T1000 (cell line): ENCODE measurements at regions not wholly inside any gene's neighbourhood (a gene's known extent, or its start where the extent isn't known, plus 50 kb on each side); places are given as distances from the start of the nearest gene placed in this dataset.

Experiments used
- DNase-seq: peaks from one replicate; lab custom pipeline; 2025; ENCODE audit warnings: mixed read lengths; lab: John Stamatoyannopoulos, UW

- DNase-seq: no peak
Observed at GRCh38 chr12:46910830-46911229, 85.0 kb upstream of the SLC38A4 start.

DNA sequence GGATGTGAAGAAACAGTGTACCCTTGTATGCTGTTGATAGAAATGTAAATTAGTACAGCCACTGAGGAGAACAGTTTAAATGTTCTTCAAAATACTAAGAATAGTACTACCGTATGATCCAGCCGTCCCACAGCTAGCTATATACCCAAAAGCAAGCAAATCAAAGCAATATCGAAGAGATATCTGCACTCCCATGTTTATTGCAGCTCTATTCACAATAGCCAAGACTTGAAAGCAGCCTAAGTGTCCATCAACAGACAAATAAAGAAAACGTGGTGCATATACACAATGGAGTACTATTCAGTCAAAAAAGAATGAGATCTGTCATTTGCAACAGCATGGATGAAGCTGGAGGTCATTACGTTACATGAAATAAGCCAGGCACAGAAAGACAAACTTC lies 88.5 kb upstream of the SLC38A4 start:
- DNase-seq: no peak

DNA sequence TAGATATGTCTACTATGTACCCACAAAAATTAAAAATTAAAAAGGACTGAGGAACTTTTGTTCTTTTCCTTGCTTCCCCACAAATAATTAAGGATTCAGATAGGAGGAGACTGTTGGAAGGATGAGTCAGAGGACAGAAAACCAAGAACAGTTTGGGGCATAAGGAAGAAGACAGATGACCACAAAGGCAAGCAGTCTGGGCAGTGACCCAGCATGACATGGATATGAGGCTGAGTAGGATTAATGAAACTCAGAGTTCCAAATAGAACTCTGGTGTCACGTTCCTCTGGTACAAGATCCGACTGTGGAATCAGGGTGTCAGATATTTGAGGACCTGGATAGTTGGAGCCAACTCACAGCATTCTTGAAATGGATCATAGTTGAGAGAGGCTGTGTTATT lies 89.3 kb upstream of the SLC38A4 start:
- peak; percentile 43 for DNase-seq

GRCh38 chr12:46915836-46916235 lies 90.0 kb upstream of the SLC38A4 start:
- no peak for DNase-seq

GRCh38 chr12:46916796-46917419 lies 91.1 kb upstream of the SLC38A4 start:
- no peak for DNase-seq

- DNase-seq: no peak
Observed at GRCh38 chr12:46917821-46918220, 92.0 kb upstream of the SLC38A4 start.

GRCh38 chr12:46918631-46919030 lies 92.8 kb upstream of the SLC38A4 start:
- DNase-seq: no peak

DNA sequence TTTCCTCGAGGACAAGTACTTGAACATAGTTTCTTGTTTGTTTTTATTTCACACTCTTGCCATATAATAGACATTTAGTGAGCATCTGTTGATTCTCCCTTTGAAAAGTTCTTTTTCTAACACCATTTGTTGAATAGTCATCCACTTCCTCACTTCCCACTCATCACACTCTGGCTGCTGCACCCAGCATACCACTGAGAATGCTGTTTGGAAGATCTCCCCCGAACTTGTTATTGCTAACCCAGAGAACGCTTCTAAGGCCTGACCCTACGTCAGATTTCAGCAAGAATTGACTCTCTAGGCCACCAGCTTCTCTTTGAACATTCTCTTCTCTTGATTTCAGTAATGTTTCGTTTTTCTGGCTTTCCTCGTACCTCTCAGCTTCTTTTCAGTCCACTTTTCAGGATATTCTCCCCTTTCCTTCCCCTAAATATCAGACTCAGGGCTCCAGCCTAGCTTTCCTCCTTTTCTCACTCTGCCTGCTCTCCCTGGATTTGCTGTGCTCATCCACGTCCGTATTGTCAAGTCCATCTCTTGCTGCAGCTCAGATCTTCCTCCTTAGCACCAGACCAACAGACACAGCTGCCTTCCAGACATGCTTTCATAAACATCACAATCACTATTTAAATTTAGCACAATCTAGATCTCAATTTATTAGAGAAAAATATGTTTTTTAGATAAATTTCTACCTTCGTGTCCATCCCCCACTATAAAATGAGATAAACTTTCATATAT lies 94.0 kb upstream of the SLC38A4 start:
- no peak for DNase-seq

GRCh38 chr12:46920499-46920898 lies 94.7 kb upstream of the SLC38A4 start:
- no peak for DNase-seq

GRCh38 chr12:46921048-46921763 lies 95.4 kb upstream of the SLC38A4 start:
- DNase-seq: no peak

DNA sequence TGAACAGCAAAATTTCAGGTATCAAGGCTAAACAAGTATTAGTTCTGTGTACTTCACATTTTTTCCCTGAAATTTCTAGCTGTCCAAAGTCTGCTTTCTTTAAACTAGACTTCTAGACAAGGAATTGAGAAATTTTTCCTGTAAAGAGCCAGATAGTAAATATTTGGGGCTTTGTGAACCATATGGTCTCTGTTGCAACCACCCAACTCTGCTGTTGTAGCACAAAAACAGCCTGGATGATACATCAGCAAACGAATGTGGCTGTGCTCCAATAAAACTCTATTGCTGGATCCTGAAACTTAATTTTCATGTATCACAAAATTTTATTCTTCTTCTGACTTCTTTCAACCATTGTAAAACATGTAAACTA lies 96.0 kb upstream of the SLC38A4 start:
- DNase-seq: no peak

GRCh38 chr12:46926526-46926925 lies 100.7 kb upstream of the SLC38A4 start:
- no peak for DNase-seq

DNA sequence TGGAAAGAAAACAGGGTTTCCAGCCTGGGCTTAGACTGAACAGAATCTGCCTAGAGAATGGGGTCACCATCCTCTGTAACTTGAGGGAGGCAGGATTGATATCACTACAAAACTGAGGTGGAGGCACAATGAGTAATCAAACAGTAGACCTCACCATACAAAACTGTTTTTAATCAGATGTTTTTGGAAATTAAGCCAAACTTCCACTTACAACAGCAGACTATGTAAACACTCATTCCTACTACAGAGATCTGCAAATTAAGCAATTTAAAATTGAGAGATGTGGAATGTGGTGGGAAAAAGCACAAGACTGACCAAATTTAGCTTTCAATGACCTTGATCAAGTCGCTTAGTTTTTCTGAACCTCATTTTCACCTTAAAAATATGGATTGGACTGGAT lies 104.3 kb upstream of the SLC38A4 start:
- DNase-seq: no peak

DNA sequence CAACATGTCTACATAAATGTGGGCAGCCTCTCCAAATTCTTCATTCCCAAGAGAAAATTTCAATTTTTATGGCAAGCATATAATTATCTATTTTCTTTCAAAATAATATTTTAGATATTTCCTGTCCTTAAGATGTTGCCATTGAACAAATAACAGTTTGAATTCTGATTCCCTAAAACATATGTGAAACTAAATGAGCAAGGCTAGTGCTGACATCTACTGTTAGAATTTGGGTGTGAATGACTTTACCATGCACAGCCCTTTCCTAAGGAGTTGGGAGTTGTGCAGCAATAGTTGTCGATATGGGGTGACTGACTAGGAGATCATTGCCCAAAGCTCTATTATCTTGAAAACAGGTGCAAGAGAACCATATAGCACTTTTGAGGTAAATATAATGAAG lies 108.2 kb upstream of the SLC38A4 start:
- no peak for DNase-seq

DNA sequence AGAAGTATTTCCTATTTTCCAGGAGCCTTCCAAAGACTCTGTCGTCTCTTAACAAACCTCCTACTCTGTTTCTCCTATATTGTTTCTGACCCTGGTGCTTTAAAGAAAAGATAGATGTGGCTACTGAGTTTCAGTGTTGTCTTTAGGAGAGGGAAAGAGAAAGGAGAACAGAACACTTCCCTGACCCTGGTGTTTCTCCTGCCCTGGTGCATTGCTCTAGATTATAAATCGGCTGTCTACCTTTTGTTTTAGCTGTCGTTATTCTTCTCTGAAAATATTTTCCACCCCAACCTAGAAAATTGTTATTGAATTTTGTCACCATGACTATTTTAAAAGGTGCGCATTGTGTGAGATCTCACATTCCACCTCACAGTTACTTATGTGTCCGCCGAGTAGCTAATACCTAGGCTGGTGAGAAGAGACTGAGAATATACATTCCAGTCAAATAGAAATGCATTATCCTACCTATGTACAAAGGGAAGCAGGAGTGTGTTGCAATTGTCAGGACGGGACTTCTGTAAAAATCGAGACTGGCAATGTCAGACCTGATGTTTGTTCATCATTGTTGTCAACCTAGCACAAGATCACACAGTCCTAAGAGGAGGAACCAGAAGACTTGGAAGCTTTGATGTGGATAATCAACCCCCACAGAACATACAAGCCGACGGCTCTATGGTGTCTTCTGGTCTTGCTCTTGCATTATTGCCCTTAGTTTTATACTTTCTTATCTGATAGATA lies 108.7 kb upstream of the SLC38A4 start:
- DNase-seq: no peak

DNA sequence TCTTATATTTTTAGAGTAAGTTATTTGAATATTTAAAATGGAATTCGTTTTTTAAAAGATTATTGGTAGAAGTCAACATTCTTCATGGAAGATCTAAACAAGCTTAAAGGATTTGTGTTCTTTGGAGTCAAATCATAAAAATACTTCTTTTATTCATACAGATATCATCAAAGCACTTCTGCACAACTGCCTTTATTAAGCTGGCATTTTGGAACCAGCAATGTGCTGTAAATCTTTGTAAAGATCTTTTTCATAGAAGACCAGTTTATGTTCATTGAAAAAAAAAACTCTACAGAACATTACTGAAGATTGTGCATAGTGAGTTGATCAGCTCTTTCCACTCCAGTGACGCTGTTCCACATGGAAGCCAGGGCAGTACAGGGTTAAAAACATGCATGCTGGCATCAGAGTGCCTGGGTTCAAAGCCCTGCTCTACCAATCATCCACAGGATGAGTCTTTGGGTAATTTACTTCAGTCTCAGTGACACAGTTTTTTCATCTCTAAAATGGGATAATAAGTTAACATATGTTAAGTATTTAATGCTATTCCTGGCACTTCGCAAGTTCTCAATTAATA lies 109.6 kb upstream of the SLC38A4 start:
- no peak for DNase-seq

GRCh38 chr12:46936042-46936441 lies 110.2 kb upstream of the SLC38A4 start:
- no peak for DNase-seq

GRCh38 chr12:46938071-46938678 lies 112.4 kb upstream of the SLC38A4 start:
- DNase-seq: no peak

DNA sequence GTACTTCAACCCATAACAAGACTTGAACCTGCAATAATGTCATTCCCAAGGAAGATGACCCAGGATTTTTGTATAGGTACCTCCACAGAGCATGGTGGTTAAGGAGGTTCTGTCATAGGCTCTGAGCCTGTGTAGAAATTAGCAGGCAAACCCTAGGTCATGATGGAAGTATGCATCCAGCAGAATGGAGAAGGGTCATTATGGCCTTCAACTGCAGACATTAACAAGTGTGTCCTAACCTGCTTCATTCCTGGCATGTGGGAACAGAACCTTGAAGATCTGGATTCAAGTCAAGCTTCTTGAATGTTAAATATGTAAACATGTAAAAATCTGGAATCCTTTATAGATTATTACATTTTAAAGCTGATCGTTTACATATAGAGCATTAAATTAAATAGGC lies 116.2 kb upstream of the SLC38A4 start:
- DNase-seq: no peak

DNA sequence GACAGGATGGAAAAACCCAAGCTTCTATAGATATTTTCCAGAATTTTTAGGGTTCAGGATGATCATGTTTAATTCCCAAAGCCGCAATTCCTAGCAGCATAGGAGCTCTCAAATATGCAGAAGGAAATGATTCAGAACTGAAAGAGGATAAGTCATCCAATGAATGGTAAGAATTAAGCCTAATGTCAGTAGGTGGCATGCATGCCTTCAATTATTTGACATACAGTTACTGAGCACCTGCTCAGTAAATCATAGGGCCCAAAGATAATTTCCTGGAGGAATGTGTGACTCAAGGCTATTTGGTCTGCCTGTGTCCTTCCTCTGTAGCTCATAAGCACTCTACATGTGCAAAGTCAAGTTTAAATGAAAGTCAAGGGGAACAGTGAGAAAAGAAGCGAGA lies 116.8 kb upstream of the SLC38A4 start:
- peak; percentile 7 for DNase-seq

- DNase-seq: no peak
Observed at GRCh38 chr12:46944088-46944487, 118.3 kb upstream of the SLC38A4 start.

DNA sequence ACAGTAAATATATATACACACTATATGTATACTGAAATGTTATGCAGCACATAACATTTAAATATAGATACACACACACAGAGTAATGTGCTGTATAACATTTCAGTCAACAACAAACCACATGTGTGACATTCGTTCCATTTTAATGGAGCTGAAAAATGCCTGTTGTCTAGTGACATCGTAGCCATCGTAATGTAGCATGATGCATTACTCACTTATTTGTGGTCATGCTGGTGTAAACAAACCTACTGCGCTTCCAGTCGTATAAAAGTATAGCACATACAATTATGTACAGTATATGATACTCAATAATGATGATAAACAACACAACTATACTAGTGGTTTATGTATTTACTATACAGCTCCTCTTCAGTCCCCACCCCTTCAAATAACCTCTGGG lies 119.0 kb upstream of the SLC38A4 start:
- DNase-seq: peak; percentile 12
